Activated naive CD4-positive, alpha-beta T cell treated with anti-CD3 and anti-CD28 coated beads for 36 hours (primary cell): ENCODE measurements at regions not wholly inside any gene's neighbourhood (a gene's known extent, or its start where the extent isn't known, plus 50 kb on each side); places are given as distances from the start of the nearest gene placed in this dataset.
"Not testable (repeated sequence)": the region's sequence is repeated elsewhere in the genome, so short reads cannot be mapped to it uniquely, and the experiment has no call there.

Experiments used
- CTCF ChIA-PET: fragments of 350-600 bp; sonication (Branson Sonifier 250); formaldehyde crosslinking; loops from one replicate; lab custom pipeline; 2021; ENCODE audit warnings: antibody characterized with exemption; lab: Charles Lee
- DNase-seq: peaks from one replicate; pipeline ENCODE4 v3.0.0-alpha.2; 2020
- H3K27ac Mint-ChIP-seq: one replicate; pipeline ENCODE4 v1.8.0; 2021; ENCODE audit warnings: mild to moderate bottlenecking, mixed read lengths
- H3K27me3 Mint-ChIP-seq: one replicate; pipeline ENCODE4 v1.8.0; 2021; ENCODE audit warnings: low read depth, mixed read lengths
- H3K36me3 Mint-ChIP-seq: one replicate; pipeline ENCODE4 v1.8.0; 2021; ENCODE audit warnings: low read depth, mixed read lengths
- H3K4me1 Mint-ChIP-seq: one replicate; pipeline ENCODE4 v1.8.0; 2021; ENCODE audit warnings: low read depth, mixed read lengths
- H3K4me3 Mint-ChIP-seq: one replicate; pipeline ENCODE4 v1.8.0; 2021; ENCODE audit warnings: mild to moderate bottlenecking, moderate library complexity, mixed read lengths
- H3K9me3 Mint-ChIP-seq: one replicate; pipeline ENCODE4 v1.8.0; 2021; ENCODE audit warnings: mixed read lengths
- intact Hi-C: fragments of 100-400 bp; cut with micrococcal nuclease; formaldehyde crosslinking; loops from one replicate; pipeline ENCODE4 v1.15.1; 2023

DNA sequence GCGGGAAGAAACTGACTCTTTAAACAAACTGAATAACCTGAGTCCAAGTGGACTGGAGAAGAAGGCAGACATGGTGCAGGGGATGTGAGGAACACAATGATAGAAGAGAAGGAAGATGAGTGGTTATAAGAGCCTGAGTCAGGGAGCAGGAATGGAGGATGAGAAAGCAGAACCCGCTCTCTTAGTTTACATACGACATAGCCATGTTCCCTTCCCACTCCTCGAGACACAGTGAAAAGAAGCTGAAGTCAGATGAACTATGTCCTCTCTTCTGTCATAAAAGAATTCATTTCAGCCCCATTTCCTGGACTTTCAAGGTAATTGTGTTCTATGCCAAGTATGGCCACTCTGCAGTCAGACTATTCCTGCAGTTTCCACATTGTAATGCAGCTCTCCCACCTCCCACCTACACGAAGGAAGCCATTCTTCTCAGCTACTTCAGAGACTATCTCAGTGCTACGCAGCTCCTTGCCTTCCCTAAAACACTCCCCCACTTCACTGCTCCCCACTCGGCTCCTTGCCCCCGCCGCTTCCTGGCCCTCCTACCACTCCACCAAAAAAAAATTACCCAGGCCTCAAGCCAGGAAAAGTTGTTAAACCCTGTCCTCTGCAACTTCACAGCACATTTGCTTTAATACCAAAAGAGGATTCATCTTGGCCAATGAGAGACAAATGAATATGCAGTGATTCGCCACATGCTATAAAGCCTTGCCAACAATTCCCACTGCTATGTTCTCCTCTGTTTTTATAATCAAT lies 323.4 kb upstream of the EPHA4 start:
- Mint-ChIP-seq H3K27me3 (peaks cover 1% of the 10 kb centered on the region), H3K4me1 (no peaks in the 10 kb centered on the region), H3K4me3 (no peak overlapping the region), H3K9me3 (no peaks in the 10 kb centered on the region), H3K27ac (no peak overlapping the region), H3K36me3 (no peaks in the 10 kb centered on the region)
- CTCF ChIA-PET = no interaction called here
- intact Hi-C loops = no loop called here
- no peak for DNase-seq

DNA sequence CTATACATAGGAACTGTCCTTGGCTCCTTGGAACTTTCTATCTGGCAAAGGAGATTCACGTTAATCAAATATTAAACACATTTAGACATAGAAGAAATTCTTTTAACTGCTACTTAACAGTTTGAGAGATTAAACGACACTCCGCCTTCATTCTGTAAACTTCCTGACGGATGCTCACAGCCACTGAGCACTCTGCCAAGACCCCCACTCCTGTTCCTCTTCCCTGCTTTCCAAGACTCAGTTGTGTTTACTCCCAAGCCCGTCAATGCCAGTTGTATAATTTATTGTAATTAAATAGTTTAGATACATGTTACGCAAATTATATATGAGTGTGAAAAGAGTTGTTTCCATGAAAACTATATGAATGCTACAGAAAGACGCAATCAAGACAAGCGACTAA lies 321.4 kb upstream of the EPHA4 start:
- no peak for DNase-seq
- CTCF ChIA-PET = no interaction called here
- no peaks in the 10 kb centered on the region for H3K27me3 Mint-ChIP-seq

DNA sequence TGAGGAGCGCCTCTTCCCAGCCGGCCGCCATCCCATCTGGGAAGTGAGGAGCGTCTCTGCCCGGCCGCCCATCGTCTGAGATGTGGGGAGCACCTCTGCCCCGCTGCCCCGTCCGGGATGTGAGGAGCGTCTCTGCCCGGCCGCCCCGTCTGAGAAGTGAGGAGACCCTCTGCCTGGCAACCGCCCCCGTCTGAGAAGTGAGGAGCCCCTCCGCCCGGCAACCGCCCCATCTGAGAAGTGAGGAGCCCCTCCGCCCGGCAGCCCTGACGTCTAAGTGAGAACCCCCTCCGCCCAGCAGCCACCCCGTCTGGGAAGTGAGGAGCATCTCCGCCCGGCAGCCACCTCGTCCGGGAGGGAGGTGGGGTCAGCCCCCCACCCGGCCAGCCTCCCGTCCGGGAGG lies 319.9 kb upstream of the EPHA4 start:
- intact Hi-C loops, H3K27ac Mint-ChIP-seq, H3K4me1 Mint-ChIP-seq, CTCF ChIA-PET, H3K4me3 Mint-ChIP-seq, DNase-seq, H3K36me3 Mint-ChIP-seq, H3K9me3 Mint-ChIP-seq, H3K27me3 Mint-ChIP-seq: not testable (repeated sequence)

More for the DNA sequence above, 321.4 kb upstream of the EPHA4 start:
- H3K36me3 Mint-ChIP-seq = no peaks in the 10 kb centered on the region
- intact Hi-C loops = no loop called here
- H3K27ac Mint-ChIP-seq = no peak overlapping the region
- H3K9me3 Mint-ChIP-seq = no peaks in the 10 kb centered on the region
- H3K4me1 Mint-ChIP-seq = no peaks in the 10 kb centered on the region
- no peak overlapping the region for H3K4me3 Mint-ChIP-seq

DNA sequence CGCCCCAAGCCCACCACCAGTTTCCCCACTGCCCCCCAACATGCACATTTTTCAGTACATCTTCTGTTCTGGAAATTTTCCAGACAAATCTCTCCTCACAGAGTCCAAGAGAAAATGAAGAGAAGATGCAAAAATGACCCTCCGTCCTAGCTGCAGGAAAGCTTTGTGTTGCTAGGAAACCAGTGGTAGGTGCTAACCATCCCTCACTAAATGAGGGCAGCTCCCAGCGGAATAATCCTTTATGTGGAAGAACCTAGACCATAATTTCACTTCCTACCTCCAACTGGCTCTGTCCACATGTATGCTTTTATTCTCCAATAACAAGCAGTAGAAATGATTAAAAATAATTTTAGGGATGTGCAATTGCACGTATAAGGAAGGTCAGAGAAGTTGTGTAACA lies 311.9 kb upstream of the EPHA4 start:
- no peaks in the 10 kb centered on the region for H3K36me3 Mint-ChIP-seq
- no peak overlapping the region for H3K27ac Mint-ChIP-seq
- CTCF ChIA-PET = no interaction called here
- intact Hi-C loops = no loop called here
- no peak for DNase-seq
- H3K4me1 Mint-ChIP-seq = no peaks in the 10 kb centered on the region
- peaks cover 2% of the 10 kb centered on the region for H3K27me3 Mint-ChIP-seq
- no peak overlapping the region for H3K4me3 Mint-ChIP-seq
- H3K9me3 Mint-ChIP-seq = peaks cover 1% of the 10 kb centered on the region

DNA sequence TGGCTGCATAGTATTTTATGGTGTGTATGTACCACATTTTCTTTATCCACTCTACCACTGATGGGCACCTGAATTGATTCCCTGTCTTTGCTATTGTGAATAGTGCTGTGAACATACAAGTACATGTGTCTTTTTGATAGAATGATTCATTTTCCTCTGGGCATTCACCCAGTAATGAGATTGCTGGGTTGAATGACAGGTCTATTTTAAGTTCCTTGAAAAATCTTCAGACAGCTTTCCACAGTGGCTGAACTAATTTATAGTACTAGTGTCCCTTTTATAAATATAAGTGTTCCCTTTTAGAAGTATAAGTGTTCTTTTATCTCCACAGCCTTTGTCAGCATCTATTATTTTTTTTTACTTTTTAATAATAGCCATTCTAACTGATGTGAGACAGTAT lies 303.9 kb upstream of the EPHA4 start:
- no peaks in the 10 kb centered on the region for H3K4me1 Mint-ChIP-seq
- H3K9me3 Mint-ChIP-seq = peaks cover 1% of the 10 kb centered on the region
- no peak for DNase-seq
- H3K4me3 Mint-ChIP-seq = no peak overlapping the region
- no peaks in the 10 kb centered on the region for H3K36me3 Mint-ChIP-seq
- peaks cover 2% of the 10 kb centered on the region for H3K27me3 Mint-ChIP-seq
- intact Hi-C loops = no loop called here
- CTCF ChIA-PET = no interaction called here
- H3K27ac Mint-ChIP-seq = no peak overlapping the region

DNA sequence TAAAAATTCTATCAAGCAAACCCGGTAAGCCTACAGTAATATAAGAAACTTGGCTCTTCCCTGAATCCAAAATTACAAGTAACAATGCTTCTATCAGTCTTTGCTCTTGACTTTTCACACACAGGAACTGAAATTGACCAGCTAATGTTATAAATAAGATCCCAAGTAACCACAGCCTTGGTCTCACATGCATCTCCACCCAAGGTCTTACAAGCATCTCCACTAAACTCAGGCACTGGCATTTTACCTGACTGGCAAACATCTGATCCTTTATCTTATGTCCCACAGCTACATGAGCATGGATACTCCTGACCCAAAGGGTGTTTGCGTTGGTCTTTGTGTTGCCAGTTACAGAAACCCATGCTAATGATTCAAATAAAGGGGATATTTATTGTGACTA lies 302.3 kb upstream of the EPHA4 start:
- Mint-ChIP-seq H3K4me1 (no peaks in the 10 kb centered on the region), H3K4me3 (no peak overlapping the region), H3K36me3 (no peaks in the 10 kb centered on the region), H3K27ac (no peak overlapping the region), H3K9me3 (peaks cover 7% of the 10 kb centered on the region), H3K27me3 (no peaks in the 10 kb centered on the region)
- CTCF ChIA-PET = no interaction called here
- intact Hi-C loops = no loop called here
- DNase-seq = no peak

DNA sequence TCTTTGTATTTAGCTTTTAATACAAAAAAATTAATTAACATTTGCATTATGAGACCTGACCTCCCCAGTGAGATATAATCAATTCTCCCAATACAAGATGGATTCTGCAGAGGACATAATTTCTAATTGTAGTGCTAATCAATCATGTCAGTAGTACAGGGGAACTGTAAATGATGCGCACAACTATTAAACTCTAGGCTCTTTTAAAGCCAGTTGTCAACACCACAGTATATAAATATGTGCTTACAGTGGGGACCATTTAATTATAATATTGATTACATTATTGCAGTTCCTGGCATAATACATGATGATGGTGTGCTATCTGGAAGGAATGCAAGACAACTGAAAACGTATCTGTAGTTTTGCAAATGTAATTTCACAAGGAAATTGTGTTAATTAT lies 285.6 kb upstream of the EPHA4 start:
- Mint-ChIP-seq H3K4me1 (no peaks in the 10 kb centered on the region), H3K27me3 (no peaks in the 10 kb centered on the region), H3K9me3 (peaks cover 1% of the 10 kb centered on the region), H3K4me3 (no peak overlapping the region), H3K27ac (no peak overlapping the region), H3K36me3 (no peaks in the 10 kb centered on the region)
- DNase-seq = no peak
- CTCF ChIA-PET = no interaction called here
- intact Hi-C loops = no loop called here

- no peaks in the 10 kb centered on the region for H3K9me3 Mint-ChIP-seq
- H3K27ac Mint-ChIP-seq = no peak overlapping the region
- H3K4me1 Mint-ChIP-seq = no peaks in the 10 kb centered on the region
- no peak for DNase-seq
- no peak overlapping the region for H3K4me3 Mint-ChIP-seq
- intact Hi-C loops = no loop called here
- H3K36me3 Mint-ChIP-seq = no peaks in the 10 kb centered on the region
- CTCF ChIA-PET = no interaction called here
- H3K27me3 Mint-ChIP-seq = no peaks in the 10 kb centered on the region
These were observed 281.2 kb upstream of the EPHA4 start for GRCh38 chr2:221853297-221853696.

DNA sequence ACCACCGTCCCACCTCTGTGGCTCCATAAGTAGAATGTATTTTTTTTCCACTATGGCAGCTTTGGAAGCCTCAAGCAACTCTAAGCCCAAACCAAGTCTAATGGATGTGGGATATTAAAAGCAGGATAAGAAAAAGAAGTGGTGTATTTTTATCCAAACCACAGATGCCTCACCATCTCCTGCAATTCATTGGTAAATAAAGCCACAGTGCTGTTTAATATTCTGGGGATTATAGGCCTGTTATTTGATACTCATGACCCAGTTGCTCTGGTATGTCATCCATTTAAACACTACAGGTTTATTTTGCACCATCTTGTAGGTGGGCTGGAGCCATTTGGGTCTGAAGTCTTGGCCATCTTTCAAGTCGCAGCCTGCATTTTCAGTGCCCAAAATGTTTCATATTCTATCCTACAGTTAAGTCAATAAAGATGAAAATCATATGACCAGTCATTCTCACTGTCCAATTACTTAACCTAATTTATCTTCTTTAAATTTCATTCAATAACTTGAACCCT lies 279.5 kb upstream of the EPHA4 start:
- Mint-ChIP-seq H3K4me3 (no peak overlapping the region), H3K27ac (no peak overlapping the region), H3K4me1 (no peaks in the 10 kb centered on the region), H3K9me3 (peaks cover 2% of the 10 kb centered on the region), H3K36me3 (no peaks in the 10 kb centered on the region), H3K27me3 (no peaks in the 10 kb centered on the region)
- CTCF ChIA-PET = no interaction called here
- intact Hi-C loops = no loop called here
- DNase-seq = no peak

DNA sequence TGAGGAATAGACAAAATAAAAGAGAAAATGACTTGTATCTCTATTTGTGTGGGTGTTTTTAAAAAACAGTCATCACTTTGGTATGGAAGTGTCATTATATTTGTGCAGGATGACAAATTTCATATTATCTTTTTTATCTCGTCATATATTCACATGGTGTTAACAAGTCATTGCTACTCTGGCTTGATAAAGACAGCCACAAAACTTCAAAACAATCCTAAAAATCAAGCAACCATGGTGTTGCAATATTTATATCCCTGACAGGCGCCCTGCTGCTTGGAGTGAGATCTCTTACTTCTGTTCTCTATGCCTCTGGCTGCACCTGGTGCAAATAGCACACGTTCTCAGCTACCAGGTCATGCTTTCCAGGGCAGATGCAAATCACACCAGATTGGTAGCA lies 278.0 kb upstream of the EPHA4 start:
- Mint-ChIP-seq H3K36me3 (no peaks in the 10 kb centered on the region), H3K4me1 (no peaks in the 10 kb centered on the region), H3K27ac (no peak overlapping the region), H3K27me3 (no peaks in the 10 kb centered on the region), H3K9me3 (peaks cover 4% of the 10 kb centered on the region), H3K4me3 (no peak overlapping the region)
- CTCF ChIA-PET = interaction anchor here (0.6 kb wide), 1 partner anchor 161 kb away, joined by 4 read pairs; no protein-coding TSS in a partner anchor
- no peak for DNase-seq
- intact Hi-C loops = no loop called here

- no peak overlapping the region for H3K27ac Mint-ChIP-seq
- CTCF ChIA-PET = interaction anchor here (0.6 kb wide), 1 partner anchor 259 kb away, joined by 3 read pairs; no protein-coding TSS in a partner anchor
These were observed 276.2 kb upstream of the EPHA4 start for GRCh38 chr2:221848286-221848685.

GRCh38 chr2:221845021-221845365 lies 272.9 kb upstream of the EPHA4 start:
- no peak overlapping the region for H3K27ac Mint-ChIP-seq
- no peak overlapping the region for H3K4me3 Mint-ChIP-seq
- CTCF ChIA-PET = no interaction called here
- intact Hi-C loops = no loop called here
- H3K9me3 Mint-ChIP-seq = peaks cover 4% of the 10 kb centered on the region
- H3K4me1 Mint-ChIP-seq = no peaks in the 10 kb centered on the region
- H3K36me3 Mint-ChIP-seq = no peaks in the 10 kb centered on the region
- no peak for DNase-seq
- H3K27me3 Mint-ChIP-seq = no peaks in the 10 kb centered on the region

More at GRCh38 chr2:221848286-221848685, 276.2 kb upstream of the EPHA4 start:
- Mint-ChIP-seq H3K4me3 (no peak overlapping the region), H3K4me1 (no peaks in the 10 kb centered on the region), H3K27me3 (no peaks in the 10 kb centered on the region), H3K9me3 (peaks cover 4% of the 10 kb centered on the region), H3K36me3 (no peaks in the 10 kb centered on the region)
- intact Hi-C loops = no loop called here
- no peak for DNase-seq

DNA sequence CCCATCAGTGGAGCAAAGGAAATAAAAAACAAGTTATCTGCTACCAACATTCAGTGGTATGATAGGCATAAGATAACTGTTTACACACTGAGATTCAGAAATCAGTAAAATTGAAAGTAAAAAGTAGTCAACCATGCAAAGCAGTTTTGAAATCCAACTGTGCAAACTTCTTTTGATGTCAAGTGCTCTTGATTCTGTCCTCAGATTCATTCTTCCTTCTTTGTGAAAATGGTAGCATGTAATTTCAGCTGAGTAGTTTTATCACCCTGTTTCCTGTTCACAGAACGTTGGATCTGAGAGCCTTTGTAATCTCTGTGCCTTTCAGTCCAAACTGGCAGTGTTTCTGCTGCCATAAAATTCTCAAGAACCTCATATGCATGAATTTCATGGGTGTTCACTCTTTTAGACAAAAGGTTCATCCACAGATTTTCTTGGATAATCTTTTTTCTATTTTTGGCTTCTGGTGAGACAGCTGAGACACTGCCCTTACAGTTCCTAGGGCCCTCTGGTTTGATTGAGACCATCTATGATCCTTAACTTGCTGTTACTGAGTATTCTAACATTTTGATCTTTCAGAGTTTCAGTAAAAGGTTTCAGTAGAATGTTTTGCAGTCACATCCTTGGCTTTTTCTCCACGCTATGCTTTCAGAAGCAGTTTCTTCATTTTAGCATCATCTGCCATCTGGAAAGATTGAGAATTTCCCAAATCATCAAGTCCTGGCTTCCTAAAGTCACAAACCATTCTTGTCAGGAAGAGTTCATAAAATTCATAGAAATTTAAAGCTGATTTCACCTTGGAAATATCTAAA lies 272.3 kb upstream of the EPHA4 start:
- intact Hi-C loops = no loop called here
- no peaks in the 10 kb centered on the region for H3K27me3 Mint-ChIP-seq
- H3K36me3 Mint-ChIP-seq = no peaks in the 10 kb centered on the region
- DNase-seq = no peak
- H3K27ac Mint-ChIP-seq = no peak overlapping the region
- CTCF ChIA-PET = no interaction called here
- no peaks in the 10 kb centered on the region for H3K4me1 Mint-ChIP-seq
- no peak overlapping the region for H3K4me3 Mint-ChIP-seq
- peaks cover 4% of the 10 kb centered on the region for H3K9me3 Mint-ChIP-seq
